ENCODE measurements at regions not wholly inside any gene's neighbourhood (a gene's known extent, or its start where the extent isn't known, plus 50 kb on each side); places are given as distances from the start of the nearest gene placed in this dataset.

GRCh38 chr11:62017878-62018655 is 50.6 kb upstream of the FTH1 start:
- Histone ChIP-seq H3K27me3 (ENCODE audit: control insufficient read depth, insufficient read depth, low read length) (no peaks in the 10 kb centered on the region), H3K4me3 (ENCODE audit: insufficient read depth, low read depth, low read length) (no peak overlapping the region), H3K36me3 (replicated peaks; ENCODE audit: control insufficient read depth, insufficient read depth, low read length) (no peaks in the 10 kb centered on the region)
- no peak for DNase-seq
